ENCODE measurements at regions not wholly inside any gene's neighbourhood (a gene's known extent, or its start where the extent isn't known, plus 50 kb on each side); places are given as distances from the start of the nearest gene placed in this dataset.

DNA sequence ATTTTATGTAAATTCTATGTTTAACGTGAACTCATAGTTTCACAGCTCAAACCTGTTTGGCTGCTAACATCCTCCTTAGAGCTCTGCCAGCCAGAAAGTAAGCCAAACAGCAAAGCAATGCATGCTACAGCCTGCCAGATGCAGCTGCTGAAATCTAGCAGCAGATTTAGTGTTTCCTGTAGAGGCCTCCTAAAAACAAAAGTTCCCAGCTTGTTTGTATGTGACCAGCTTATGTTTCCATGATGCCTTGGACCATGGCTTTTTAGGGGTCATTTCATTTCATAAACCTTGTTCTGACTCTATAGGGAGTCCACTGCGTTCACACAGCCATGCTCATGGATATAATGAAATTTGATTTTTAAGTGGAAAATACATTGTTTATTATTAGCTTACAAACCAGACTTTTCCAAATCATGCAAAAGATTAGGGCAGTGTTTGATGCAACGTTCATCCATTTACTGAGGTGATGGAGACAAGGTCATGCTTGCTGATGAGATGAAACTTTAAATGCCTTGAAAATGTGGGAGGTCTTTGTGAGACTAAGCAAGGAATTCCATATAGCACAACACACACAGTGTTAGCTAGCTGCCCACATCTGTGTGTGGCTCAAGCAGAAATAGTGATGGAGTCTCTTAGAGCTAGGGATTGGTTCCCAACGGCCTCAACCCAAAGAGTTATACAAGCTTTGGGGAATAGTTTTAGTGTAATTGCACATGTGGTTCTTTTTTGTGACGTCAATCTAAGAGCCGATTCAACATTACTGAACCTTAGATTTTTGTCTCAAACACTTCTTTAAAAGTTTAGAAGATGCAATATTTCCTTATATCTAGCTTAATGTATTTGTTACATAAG is 157.5 kb upstream of the LRIG3 start:
- TF ChIP-seq, protein P1, sequence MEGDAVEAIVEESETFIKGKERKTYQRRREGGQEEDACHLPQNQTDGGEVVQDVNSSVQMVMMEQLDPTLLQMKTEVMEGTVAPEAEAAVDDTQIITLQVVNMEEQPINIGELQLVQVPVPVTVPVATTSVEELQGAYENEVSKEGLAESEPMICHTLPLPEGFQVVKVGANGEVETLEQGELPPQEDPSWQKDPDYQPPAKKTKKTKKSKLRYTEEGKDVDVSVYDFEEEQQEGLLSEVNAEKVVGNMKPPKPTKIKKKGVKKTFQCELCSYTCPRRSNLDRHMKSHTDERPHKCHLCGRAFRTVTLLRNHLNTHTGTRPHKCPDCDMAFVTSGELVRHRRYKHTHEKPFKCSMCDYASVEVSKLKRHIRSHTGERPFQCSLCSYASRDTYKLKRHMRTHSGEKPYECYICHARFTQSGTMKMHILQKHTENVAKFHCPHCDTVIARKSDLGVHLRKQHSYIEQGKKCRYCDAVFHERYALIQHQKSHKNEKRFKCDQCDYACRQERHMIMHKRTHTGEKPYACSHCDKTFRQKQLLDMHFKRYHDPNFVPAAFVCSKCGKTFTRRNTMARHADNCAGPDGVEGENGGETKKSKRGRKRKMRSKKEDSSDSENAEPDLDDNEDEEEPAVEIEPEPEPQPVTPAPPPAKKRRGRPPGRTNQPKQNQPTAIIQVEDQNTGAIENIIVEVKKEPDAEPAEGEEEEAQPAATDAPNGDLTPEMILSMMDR (IDR thresholded peaks at IDR 0.05) = no peak
- TF ChIP-seq POLR2A (IDR thresholded peaks at IDR 0.05) = no peak

Measured in Peyer's patch (tissue), 4 donors.